ENCODE measurements at regions not wholly inside any gene's neighbourhood (a gene's known extent, or its start where the extent isn't known, plus 50 kb on each side); places are given as distances from the start of the nearest gene placed in this dataset.

DNA sequence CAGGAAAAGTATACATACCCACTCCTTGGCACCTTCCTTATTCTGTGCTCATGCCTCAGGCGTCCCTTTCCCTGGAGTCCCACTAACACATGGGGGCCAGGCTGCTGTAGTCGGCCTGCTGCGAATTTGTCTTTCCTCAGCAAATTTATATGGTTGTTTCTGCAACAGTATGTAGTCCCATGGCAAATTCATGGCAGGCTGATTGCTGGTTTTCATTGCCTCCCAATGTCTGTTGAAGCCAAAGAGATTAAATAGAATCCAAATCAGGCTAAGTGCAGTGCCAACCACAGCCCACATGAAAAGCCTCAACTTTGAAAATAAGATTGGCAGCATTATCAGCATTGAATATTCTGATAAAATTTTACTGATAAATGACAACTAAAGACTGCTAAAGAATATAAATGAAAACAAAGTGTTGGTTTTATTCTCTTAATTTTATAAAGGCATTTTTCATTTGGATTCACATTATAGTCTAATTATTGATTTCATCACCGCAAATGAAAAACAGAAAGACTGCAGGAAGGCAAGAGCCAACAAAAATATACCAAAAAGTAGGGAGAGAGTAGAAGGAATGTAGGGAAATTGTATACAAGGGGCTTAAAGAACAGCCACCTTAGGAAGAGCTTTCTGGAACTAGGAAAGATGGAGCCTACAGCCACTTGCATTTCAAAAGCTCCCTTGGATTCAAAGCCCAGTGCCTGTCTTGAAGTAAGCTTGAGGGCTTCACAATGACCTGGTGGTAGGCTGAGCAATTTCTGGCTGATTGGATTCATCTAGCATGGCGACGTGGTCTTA, 283.7 kb upstream of the MMADHC start:
- TF ChIP-seq, protein P1, sequence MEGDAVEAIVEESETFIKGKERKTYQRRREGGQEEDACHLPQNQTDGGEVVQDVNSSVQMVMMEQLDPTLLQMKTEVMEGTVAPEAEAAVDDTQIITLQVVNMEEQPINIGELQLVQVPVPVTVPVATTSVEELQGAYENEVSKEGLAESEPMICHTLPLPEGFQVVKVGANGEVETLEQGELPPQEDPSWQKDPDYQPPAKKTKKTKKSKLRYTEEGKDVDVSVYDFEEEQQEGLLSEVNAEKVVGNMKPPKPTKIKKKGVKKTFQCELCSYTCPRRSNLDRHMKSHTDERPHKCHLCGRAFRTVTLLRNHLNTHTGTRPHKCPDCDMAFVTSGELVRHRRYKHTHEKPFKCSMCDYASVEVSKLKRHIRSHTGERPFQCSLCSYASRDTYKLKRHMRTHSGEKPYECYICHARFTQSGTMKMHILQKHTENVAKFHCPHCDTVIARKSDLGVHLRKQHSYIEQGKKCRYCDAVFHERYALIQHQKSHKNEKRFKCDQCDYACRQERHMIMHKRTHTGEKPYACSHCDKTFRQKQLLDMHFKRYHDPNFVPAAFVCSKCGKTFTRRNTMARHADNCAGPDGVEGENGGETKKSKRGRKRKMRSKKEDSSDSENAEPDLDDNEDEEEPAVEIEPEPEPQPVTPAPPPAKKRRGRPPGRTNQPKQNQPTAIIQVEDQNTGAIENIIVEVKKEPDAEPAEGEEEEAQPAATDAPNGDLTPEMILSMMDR (IDR thresholded peaks at IDR 0.05), result no peak
- TF ChIP-seq POLR2A (IDR thresholded peaks at IDR 0.05), result no peak

Measured in esophagus squamous epithelium (tissue), 4 donors.